ENCODE measurements at regions not wholly inside any gene's neighbourhood (a gene's known extent, or its start where the extent isn't known, plus 50 kb on each side); places are given as distances from the start of the nearest gene placed in this dataset.

DNA sequence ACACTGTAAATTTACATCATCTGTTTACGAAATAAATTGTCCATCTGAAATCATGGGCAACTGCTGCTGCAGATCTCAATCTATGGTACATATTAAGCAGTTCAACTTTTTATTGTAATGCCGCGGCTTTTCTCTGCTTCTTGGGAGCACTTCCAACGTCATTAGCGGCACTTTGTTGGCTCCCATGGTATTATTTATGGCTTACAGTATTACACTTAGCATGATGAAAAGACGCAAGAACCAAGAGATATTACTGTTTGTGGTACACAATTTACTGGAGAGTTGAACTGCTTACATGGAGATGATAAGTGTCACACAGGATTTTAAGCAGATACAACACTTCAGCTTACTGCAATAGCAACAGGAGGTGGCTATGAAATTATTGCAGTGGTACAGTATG, 442.1 kb downstream of the PCDH20 start:
- ChIA-PET POLR2A (no interaction called here), CTCF (no interaction called here)
- no peaks in the 10 kb centered on the region for H3K36me3 Mint-ChIP-seq (ENCODE audit: low read depth)
- no peak overlapping the region for H3K27ac Mint-ChIP-seq
- no peaks in the 10 kb centered on the region for H3K27me3 ChIP-seq (ENCODE audit: control insufficient read depth in 1 of 2, insufficient read depth in 2 of 2, low read length in 2 of 2)
- no peaks in the 10 kb centered on the region for H3K4me1 ChIP-seq (ENCODE audit: insufficient read depth, low read length)
- no peak for ATAC-seq (ENCODE audit: poor library complexity)
- no peaks in the 10 kb centered on the region for H3K27me3 Mint-ChIP-seq
- H3K4me3 Mint-ChIP-seq: no peak overlapping the region
- no peak for DNase-seq
- no peak for TF ChIP-seq CTCF (IDR thresholded peaks at IDR 0.05)
- H3K36me3 ChIP-seq (ENCODE audit: insufficient read depth, low read length): no peaks in the 10 kb centered on the region
- peaks cover 11% of the 10 kb centered on the region for H3K9me3 Mint-ChIP-seq
- intact Hi-C loops (cut with DNase I, micrococcal nuclease): no loop called here
- no peaks in the 10 kb centered on the region for H3K9me3 ChIP-seq (ENCODE audit: control insufficient read depth in 1 of 2, insufficient read depth in 1 of 2, low read length in 2 of 2)
- no peak overlapping the region for H3K27ac ChIP-seq (ENCODE audit: low read depth in 1 of 2, low read length in 2 of 2)
- no peaks in the 10 kb centered on the region for H3K4me1 Mint-ChIP-seq (ENCODE audit: low read depth)
- H3K4me3 ChIP-seq (ENCODE audit: low read length): no peak overlapping the region

- no peak for DNase-seq
- ChIA-PET POLR2A (no interaction called here), CTCF (no interaction called here)
- Mint-ChIP-seq H3K4me1 (ENCODE audit: low read depth) (no peaks in the 10 kb centered on the region), H3K9me3 (peaks cover 10% of the 10 kb centered on the region), H3K36me3 (ENCODE audit: low read depth) (no peaks in the 10 kb centered on the region), H3K27ac (no peak overlapping the region), H3K4me3 (no peak overlapping the region), H3K27me3 (no peaks in the 10 kb centered on the region)
- H3K4me1 ChIP-seq (ENCODE audit: insufficient read depth, low read length): no peaks in the 10 kb centered on the region
- no peaks in the 10 kb centered on the region for H3K27me3 ChIP-seq (ENCODE audit: control insufficient read depth in 1 of 2, insufficient read depth in 2 of 2, low read length in 2 of 2)
- no peak for ATAC-seq (ENCODE audit: poor library complexity)
- H3K36me3 ChIP-seq (ENCODE audit: insufficient read depth, low read length): no peaks in the 10 kb centered on the region
- intact Hi-C loops (cut with DNase I, micrococcal nuclease): no loop called here
- no peak overlapping the region for H3K4me3 ChIP-seq (ENCODE audit: low read length)
- H3K27ac ChIP-seq (ENCODE audit: low read depth in 1 of 2, low read length in 2 of 2): no peak overlapping the region
- TF ChIP-seq CTCF (IDR thresholded peaks at IDR 0.05): no peak
- H3K9me3 ChIP-seq (ENCODE audit: control insufficient read depth in 1 of 2, insufficient read depth in 1 of 2, low read length in 2 of 2): no peaks in the 10 kb centered on the region
Observed at GRCh38 chr13:60970736-60971135, 444.9 kb downstream of the PCDH20 start.

- Histone ChIP-seq H3K36me3 (ENCODE audit: insufficient read depth, low read length) (no peaks in the 10 kb centered on the region), H3K4me3 (ENCODE audit: low read length) (no peak overlapping the region), H3K9me3 (ENCODE audit: control insufficient read depth in 1 of 2, insufficient read depth in 1 of 2, low read length in 2 of 2) (no peaks in the 10 kb centered on the region), H3K27me3 (ENCODE audit: control insufficient read depth in 1 of 2, insufficient read depth in 2 of 2, low read length in 2 of 2) (no peaks in the 10 kb centered on the region), H3K27ac (ENCODE audit: low read depth in 1 of 2, low read length in 2 of 2) (no peak overlapping the region), H3K4me1 (ENCODE audit: insufficient read depth, low read length) (no peaks in the 10 kb centered on the region)
- H3K27me3 Mint-ChIP-seq: no peaks in the 10 kb centered on the region
- no peak for TF ChIP-seq CTCF (IDR thresholded peaks at IDR 0.05)
- no peaks in the 10 kb centered on the region for H3K36me3 Mint-ChIP-seq (ENCODE audit: low read depth)
- CTCF ChIA-PET: no interaction called here
- no peak overlapping the region for H3K4me3 Mint-ChIP-seq
- H3K4me1 Mint-ChIP-seq (ENCODE audit: low read depth): no peaks in the 10 kb centered on the region
- ATAC-seq (ENCODE audit: poor library complexity) (no peak), DNase-seq (no peak)
- intact Hi-C loops (cut with DNase I, micrococcal nuclease): no loop called here
- POLR2A ChIA-PET: no interaction called here
- peaks cover 2% of the 10 kb centered on the region for H3K9me3 Mint-ChIP-seq
- H3K27ac Mint-ChIP-seq: no peak overlapping the region
Observed at GRCh38 chr13:60969656-60970055, 446.0 kb downstream of the PCDH20 start.
